MCF 10A (cell line): ENCODE measurements at regions not wholly inside any gene's neighbourhood (a gene's known extent, or its start where the extent isn't known, plus 50 kb on each side); places are given as distances from the start of the nearest gene placed in this dataset.

ENCODE experiments used
- BruUV-seq: library from RNA; stranded (reverse); fragments of 400-500 nt; replicated peaks from 2 replicates; lab custom pipeline; 2021; lab: Mats Ljungman, UMichigan
- CTCF ChIA-PET: fragments of 300-600 bp; sonication (Branson Sonifier 250); formaldehyde crosslinking; extraction: SDS; loops from one replicate; lab custom pipeline; 2021; ENCODE audit warnings: antibody characterized with exemption, inconsistent platforms; lab: Yijun Ruan, JAX
- POLR2A ChIA-PET: fragments of 300-600, 350-650 bp; sonication (Branson Sonifier 250); formaldehyde crosslinking; extraction: SDS; loops from one replicate; lab custom pipeline; 2020; ENCODE audit warnings: antibody characterized with exemption, inconsistent platforms; lab: Yijun Ruan, JAX
- DNase-seq: peaks from one replicate; pipeline ENCODE4 v3.0.0-alpha.2; 2018; ENCODE audit not compliant: unreplicated experiment
- H3K27ac Mint-ChIP-seq: one replicate; pipeline ENCODE4 v1.8.0; 2022; ENCODE audit warnings: mild to moderate bottlenecking, low read depth, mixed read lengths; ENCODE audit not compliant: unreplicated experiment
- H3K27me3 Mint-ChIP-seq: one replicate; pipeline ENCODE4 v1.8.0; 2022; ENCODE audit warnings: mixed read lengths; ENCODE audit not compliant: insufficient read depth, unreplicated experiment
- H3K36me3 Mint-ChIP-seq: one replicate; pipeline ENCODE4 v1.8.0; 2022; ENCODE audit warnings: mild to moderate bottlenecking, moderate library complexity, mixed read lengths; ENCODE audit not compliant: insufficient read depth, unreplicated experiment
- H3K4me1 Mint-ChIP-seq: one replicate; pipeline ENCODE4 v1.8.0; 2022; ENCODE audit warnings: mixed read lengths; ENCODE audit not compliant: insufficient read depth, unreplicated experiment
- H3K4me3 Mint-ChIP-seq: one replicate; pipeline ENCODE4 v1.8.0; 2022; ENCODE audit warnings: mild to moderate bottlenecking, moderate library complexity, mixed read lengths; ENCODE audit not compliant: unreplicated experiment
- H3K9me3 Mint-ChIP-seq: one replicate; pipeline ENCODE4 v1.8.0; 2022; ENCODE audit warnings: mixed read lengths; ENCODE audit not compliant: unreplicated experiment
- CTCF ChIP-seq: fragments of 200-600 bp; IDR thresholded peaks from one replicate; pipeline ENCODE4 v1.8.0; 2022; ENCODE audit warnings: antibody characterized with exemption, mild to moderate bottlenecking; ENCODE audit not compliant: unreplicated experiment
- intact Hi-C: fragments of 100-400 bp; cut with micrococcal nuclease; formaldehyde crosslinking; loops from 2 replicates; pipeline ENCODE4 v1.14.1; 2022

DNA sequence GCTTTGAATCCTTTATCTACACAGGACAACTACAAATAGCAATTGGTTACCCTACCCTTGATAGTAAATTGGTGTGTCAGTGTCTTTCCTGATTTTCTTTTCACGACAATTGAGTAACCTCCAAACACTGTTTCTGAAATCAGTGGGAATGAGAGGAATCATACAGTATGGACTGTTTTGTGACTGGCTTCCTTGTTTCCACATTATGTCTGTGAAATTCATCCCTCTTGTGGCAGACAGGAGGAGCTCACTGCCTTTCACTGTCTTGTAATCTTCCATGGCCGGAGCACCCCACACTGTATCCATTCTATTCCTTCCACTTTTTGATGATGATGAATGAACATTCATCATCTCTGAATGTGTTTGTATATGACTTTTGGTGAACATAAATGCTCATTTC, 164.0 kb upstream of the PZP start:
- no peaks in the 10 kb centered on the region for H3K9me3 Mint-ChIP-seq
- no TSS peak for BruUV-seq
- H3K4me3 Mint-ChIP-seq, result no peak overlapping the region
- peak; percentile 33 for DNase-seq
- intact Hi-C loops, result loop anchor here (1.0 to 5.0 kb wide), 2 partner anchors 41 to 310 kb away; no protein-coding TSS in a partner anchor
- H3K27ac Mint-ChIP-seq, result no peak overlapping the region
- no peak for TF ChIP-seq CTCF
- ChIA-PET CTCF (interaction anchor here (0.6 to 3.6 kb wide), 10 partner anchors 8 to 1059 kb away, joined by 3 to 26 read pairs (median 4); no protein-coding TSS in a partner anchor), POLR2A (interaction anchor here (0.8 kb wide), 1 partner anchor 8 kb away, joined by 3 read pairs; no protein-coding TSS in a partner anchor)
- H3K36me3 Mint-ChIP-seq, result no peaks in the 10 kb centered on the region
- no peaks in the 10 kb centered on the region for H3K27me3 Mint-ChIP-seq
- no peaks in the 10 kb centered on the region for H3K4me1 Mint-ChIP-seq

DNA sequence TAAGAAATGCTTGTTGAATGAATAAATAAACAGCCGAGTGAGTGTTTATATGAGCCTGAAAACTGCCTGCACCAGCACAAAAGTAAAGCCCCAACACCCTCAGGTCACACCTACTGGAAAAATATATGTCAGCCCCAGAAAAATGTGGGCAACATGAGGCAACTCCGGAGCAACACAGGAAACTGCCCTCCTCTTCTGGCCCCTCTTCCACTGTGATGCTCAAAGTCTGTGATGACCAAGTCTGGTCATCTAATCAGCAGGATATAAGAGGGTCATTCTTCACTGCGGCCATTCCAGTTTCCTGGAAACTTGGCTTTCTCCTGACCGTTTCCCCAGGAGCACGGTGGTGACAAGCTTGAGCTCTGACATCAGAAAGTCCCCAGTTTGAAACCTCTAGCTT, 159.6 kb upstream of the PZP start:
- Mint-ChIP-seq H3K27me3 (no peaks in the 10 kb centered on the region), H3K36me3 (no peaks in the 10 kb centered on the region), H3K4me1 (peaks cover 26% of the 10 kb centered on the region), H3K4me3 (no peak overlapping the region), H3K9me3 (no peaks in the 10 kb centered on the region), H3K27ac (no peak overlapping the region)
- no peak for DNase-seq
- intact Hi-C loops, result loop anchor here (2.0 kb wide), 1 partner anchor 29 kb away; no protein-coding TSS in a partner anchor
- TF ChIP-seq CTCF, result no peak
- POLR2A ChIA-PET, result interaction anchor here (1.1 to 2.1 kb wide), 2 partner anchors 10 to 18 kb away, joined by 3 to 5 read pairs; no protein-coding TSS in a partner anchor
- no TSS peak for BruUV-seq
- CTCF ChIA-PET, result interaction anchor here (0.7 to 4.5 kb wide), 2 partner anchors 11 to 266 kb away, joined by 3 to 30 read pairs; no protein-coding TSS in a partner anchor

DNA sequence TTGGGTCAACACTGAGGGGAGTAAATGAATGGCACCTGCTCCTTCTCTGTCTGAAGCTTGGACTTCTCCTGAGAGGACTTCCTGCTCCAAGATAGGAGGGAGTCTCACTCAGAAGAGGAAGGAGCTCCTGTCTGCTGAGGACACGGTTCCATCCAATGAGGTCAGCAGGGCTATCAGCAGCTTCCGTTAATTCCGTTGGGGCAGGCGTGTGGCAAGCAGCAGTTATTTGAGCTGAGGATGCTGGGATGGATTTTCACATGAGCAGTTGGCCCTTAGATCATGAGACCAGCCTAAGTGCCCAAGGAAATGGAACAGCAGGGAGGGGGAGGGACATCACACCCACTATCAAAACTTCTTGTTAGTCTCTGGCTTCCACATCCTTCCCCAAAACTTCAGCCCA, 159.0 kb upstream of the PZP start:
- peaks cover 26% of the 10 kb centered on the region for H3K4me1 Mint-ChIP-seq
- ChIA-PET POLR2A (interaction anchor here (2.1 kb wide), 1 partner anchor 11 kb away, joined by 5 read pairs; no protein-coding TSS in a partner anchor), CTCF (interaction anchor here (0.7 to 4.5 kb wide), 3 partner anchors 11 to 32 kb away, joined by 3 to 30 read pairs (median 3); no protein-coding TSS in a partner anchor)
- intact Hi-C loops, result no loop called here
- no peaks in the 10 kb centered on the region for H3K27me3 Mint-ChIP-seq
- TF ChIP-seq CTCF, result no peak
- H3K9me3 Mint-ChIP-seq, result no peaks in the 10 kb centered on the region
- no peaks in the 10 kb centered on the region for H3K36me3 Mint-ChIP-seq
- H3K4me3 Mint-ChIP-seq, result no peak overlapping the region
- BruUV-seq, result no TSS peak
- DNase-seq, result no peak
- H3K27ac Mint-ChIP-seq, result no peak overlapping the region

DNA sequence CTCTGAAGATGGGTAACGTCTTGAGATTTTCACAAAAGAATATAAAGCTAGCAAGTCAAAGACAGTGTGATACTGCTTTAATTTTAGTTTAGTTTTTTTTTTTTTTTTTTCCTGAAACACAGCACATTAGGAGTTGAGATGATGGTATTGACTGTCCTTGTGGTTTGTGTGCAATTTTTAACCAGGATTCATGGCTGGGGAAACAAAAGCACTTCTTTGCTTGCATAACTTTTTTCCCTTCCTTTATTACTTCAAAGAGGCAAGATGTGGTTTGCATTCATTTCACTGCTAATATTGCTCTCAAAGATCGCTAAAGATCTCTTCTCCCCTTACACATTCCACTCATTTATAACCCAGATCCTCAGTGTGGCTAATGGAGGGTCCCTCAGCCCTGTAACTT, 157.1 kb upstream of the PZP start:
- Mint-ChIP-seq H3K27ac (peak overlapping the region; percentile 70), H3K9me3 (no peaks in the 10 kb centered on the region), H3K4me1 (peaks cover 26% of the 10 kb centered on the region), H3K4me3 (peak overlapping the region; percentile 58), H3K36me3 (no peaks in the 10 kb centered on the region), H3K27me3 (no peaks in the 10 kb centered on the region)
- TF ChIP-seq CTCF, result no peak
- BruUV-seq, result no TSS peak
- intact Hi-C loops, result no loop called here
- ChIA-PET CTCF (interaction anchor here (4.5 kb wide), 1 partner anchor 13 kb away, joined by 30 read pairs; no protein-coding TSS in a partner anchor), POLR2A (interaction anchor here (1.0 kb wide), 1 partner anchor 12 kb away, joined by 3 read pairs; no protein-coding TSS in a partner anchor)
- no peak for DNase-seq
